NB4 (cell line): ENCODE measurements at regions not wholly inside any gene's neighbourhood (a gene's known extent, or its start where the extent isn't known, plus 50 kb on each side); places are given as distances from the start of the nearest gene placed in this dataset.
"Not testable (repeated sequence)": the region's sequence is repeated elsewhere in the genome, so short reads cannot be mapped to it uniquely, and the experiment has no call there.

Experiments used
- CTCF ChIP-seq: IDR thresholded peaks from one replicate; pipeline ENCODE4 v1.5.1; 2012; ENCODE audit warnings: low read depth, low read length
- MAX ChIP-seq: IDR thresholded peaks from 2 replicates; pipeline ENCODE4 v1.6.1; 2011; ENCODE audit warnings: low read depth, low read length
- MYC ChIP-seq: IDR thresholded peaks from 2 replicates; pipeline ENCODE4 v1.6.1; 2011; ENCODE audit warnings: low read depth, low read length
- POLR2A ChIP-seq: IDR thresholded peaks from 2 replicates; pipeline ENCODE4 v1.6.1; 2011; ENCODE audit warnings: mild to moderate bottlenecking; ENCODE audit not compliant: insufficient read length; ENCODE audit errors: extremely low read depth

GRCh38 chr17:62137734-62138624 lies 72.9 kb upstream of the MED13 start:
- TF ChIP-seq CTCF, POLR2A, MAX, MYC: not testable (repeated sequence)
